Stimulated activated CD4-positive, alpha-beta T cell treated with anti-CD3 and anti-CD28 coated beads, Interleukin-12 subunit alpha, Interleukin-12 subunit beta, amount 100 ng/mL, for 48 hours (primary cell): ENCODE measurements at regions not wholly inside any gene's neighbourhood (a gene's known extent, or its start where the extent isn't known, plus 50 kb on each side); places are given as distances from the start of the nearest gene placed in this dataset.
A peak's percentile ranks its signal among the peaks of the same experiment; 100 is the strongest.

Source experiments
- DNase-seq, 3 donors: peaks; one replicate each; pipeline ENCODE4 v3.0.0-alpha.2; 2020; ENCODE audit warnings: low read depth in 2 of 3, low spot score in 1 of 3

GRCh38 chr12:66903782-66904396 lies 225.0 kb upstream of the GRIP1 start:
- DNase-seq: no peak

GRCh38 chr12:66905201-66905600 lies 226.3 kb upstream of the GRIP1 start:
- DNase-seq: no peak

GRCh38 chr12:66910366-66910974 lies 231.6 kb upstream of the GRIP1 start:
- no peak for DNase-seq

- DNase-seq: no peak
Measured at GRCh38 chr12:66915306-66915904, 236.5 kb upstream of the GRIP1 start.

GRCh38 chr12:66916189-66916588 lies 237.3 kb upstream of the GRIP1 start:
- DNase-seq: no peak

- DNase-seq: no peak
Measured at GRCh38 chr12:66919466-66919865, 240.6 kb upstream of the GRIP1 start.

- DNase-seq: no peak
Measured at GRCh38 chr12:66920205-66920604, 241.3 kb upstream of the GRIP1 start.

- DNase-seq: no peak
Measured at GRCh38 chr12:66921151-66921550, 242.3 kb upstream of the GRIP1 start.

GRCh38 chr12:66925083-66925482 lies 246.2 kb upstream of the GRIP1 start:
- DNase-seq: no peak

- DNase-seq: peak in 1 of 3 donors; percentile 23
Measured at GRCh38 chr12:66929121-66929520, 250.2 kb upstream of the GRIP1 start.

GRCh38 chr12:66931091-66931490 lies 252.2 kb upstream of the GRIP1 start:
- no peak for DNase-seq

- DNase-seq: no peak
Measured at GRCh38 chr12:66932126-66932525, 253.2 kb upstream of the GRIP1 start.

- DNase-seq: no peak
Measured at GRCh38 chr12:66934302-66935062, 255.6 kb upstream of the GRIP1 start.

GRCh38 chr12:66941150-66941549 lies 262.3 kb upstream of the GRIP1 start:
- DNase-seq: no peak

- no peak for DNase-seq
Measured at GRCh38 chr12:66942741-66943465, 264.0 kb upstream of the GRIP1 start.

GRCh38 chr12:66944365-66944764 lies 265.5 kb upstream of the GRIP1 start:
- DNase-seq: no peak

- no peak for DNase-seq
Measured at GRCh38 chr12:66945189-66945817, 266.4 kb upstream of the GRIP1 start.

- DNase-seq: no peak
Measured at GRCh38 chr12:66947119-66947518, 268.2 kb upstream of the GRIP1 start.

GRCh38 chr12:66952668-66953067 lies 273.8 kb upstream of the GRIP1 start:
- no peak for DNase-seq

- no peak for DNase-seq
Measured at GRCh38 chr12:66956300-66956699, 277.4 kb upstream of the GRIP1 start.

- DNase-seq: no peak
Measured at GRCh38 chr12:66959276-66959675, 280.4 kb upstream of the GRIP1 start.
